Smooth muscle cell (in vitro differentiated cells): ENCODE measurements at regions not wholly inside any gene's neighbourhood (a gene's known extent, or its start where the extent isn't known, plus 50 kb on each side); places are given as distances from the start of the nearest gene placed in this dataset.

Experiments used
- DNase-seq: peaks from one replicate; lab custom pipeline; 2025; ENCODE audit not compliant: unreplicated experiment; lab: John Stamatoyannopoulos, UW
- H2AFZ ChIP-seq: fragments of 200-600 bp; sonication (generic); 2 replicates; pipeline ENCODE4 v1.6.0; 2016; ENCODE audit warnings: antibody characterized with exemption, low read depth, mild to moderate bottlenecking
- H3F3A ChIP-seq: fragments of 200-600 bp; sonication (generic); 2 replicates; pipeline ENCODE4 v1.6.0; 2017; ENCODE audit warnings: antibody characterized with exemption, low read depth
- H3K27ac ChIP-seq: fragments of 200-600 bp; sonication (generic); 2 replicates; pipeline ENCODE4 v1.5.1; 2016; ENCODE audit warnings: low read depth, mild to moderate bottlenecking
- H3K27me3 ChIP-seq: fragments of 200-600 bp; sonication (generic); 2 replicates; pipeline ENCODE4 v1.6.1; 2016; ENCODE audit warnings: low read depth, mild to moderate bottlenecking
- H3K36me3 ChIP-seq: fragments of 200-600 bp; sonication (generic); 2 replicates; pipeline ENCODE4 v1.5.1; 2016; ENCODE audit warnings: low read depth
- H3K4me1 ChIP-seq: fragments of 200-600 bp; sonication (generic); 2 replicates; pipeline ENCODE4 v1.5.1; 2016; ENCODE audit warnings: low read depth
- H3K4me2 ChIP-seq: fragments of 200-600 bp; sonication (generic); 2 replicates; pipeline ENCODE4 v1.6.0; 2016; ENCODE audit warnings: mild to moderate bottlenecking
- H3K4me3 ChIP-seq: fragments of 200-600 bp; sonication (generic); 2 replicates; pipeline ENCODE4 v1.5.1; 2016; ENCODE audit warnings: mild to moderate bottlenecking
- H3K79me2 ChIP-seq: fragments of 200-600 bp; sonication (generic); 2 replicates; pipeline ENCODE4 v1.6.0; 2016; ENCODE audit warnings: low read depth, mild to moderate bottlenecking
- H3K9ac ChIP-seq: fragments of 200-600 bp; sonication (generic); 2 replicates; pipeline ENCODE4 v1.6.0; 2016; ENCODE audit warnings: low read depth
- H3K9me3 ChIP-seq: fragments of 200-600 bp; sonication (generic); replicated peaks from 2 replicates; pipeline ENCODE4 v1.5.1; 2016; ENCODE audit warnings: low read depth
- H4K20me1 ChIP-seq: fragments of 200-600 bp; sonication (generic); 2 replicates; pipeline ENCODE4 v1.6.0; 2016; ENCODE audit warnings: low read depth
- CTCF ChIP-seq: fragments of 200-600 bp; sonication (generic); IDR thresholded peaks from 2 replicates; pipeline ENCODE4 v1.5.1; 2017; ENCODE audit warnings: borderline replicate concordance, mild to moderate bottlenecking, antibody characterized with exemption; ENCODE audit not compliant: insufficient read depth, poor library complexity, severe bottlenecking
- WGBS: methylation state at CpG from one replicate; pipeline ENCODE4 v1.1.7; 2016; ENCODE audit warnings: low lambda C conversion rate; 5-methylcytosine and 5-hydroxymethylcytosine counted together

GRCh38 chr3:74711913-74712512 is 97.6 kb upstream of the CNTN3 start:
- Histone ChIP-seq H3K27me3 (no peaks in the 10 kb centered on the region), H4K20me1 (no peaks in the 10 kb centered on the region), H3K9me3 (no peaks in the 10 kb centered on the region), H3K79me2 (no peaks in the 10 kb centered on the region), H3K9ac (no peak overlapping the region), H3K27ac (no peak overlapping the region), H3K4me1 (no peaks in the 10 kb centered on the region), H3K36me3 (no peaks in the 10 kb centered on the region), H2AFZ (no peak overlapping the region), H3K4me3 (no peak overlapping the region), H3K4me2 (no peak overlapping the region), H3F3A (no peaks in the 10 kb centered on the region)
- WGBS = 96% methylated on average over 21 of the region's 31 CpGs
- TF ChIP-seq CTCF = no peak
- no peak for DNase-seq

GRCh38 chr3:74709951-74710350 is 95.5 kb upstream of the CNTN3 start:
- Histone ChIP-seq H3K79me2 (no peaks in the 10 kb centered on the region), H3K9me3 (no peaks in the 10 kb centered on the region), H2AFZ (no peak overlapping the region), H3K4me3 (no peak overlapping the region), H3K36me3 (no peaks in the 10 kb centered on the region), H4K20me1 (no peaks in the 10 kb centered on the region), H3K27me3 (no peaks in the 10 kb centered on the region), H3K27ac (no peak overlapping the region), H3K4me1 (no peaks in the 10 kb centered on the region), H3K9ac (no peak overlapping the region), H3K4me2 (no peak overlapping the region), H3F3A (no peaks in the 10 kb centered on the region)
- WGBS = 95% methylated on average over 3 of the region's 3 CpGs
- no peak for DNase-seq
- no peak for TF ChIP-seq CTCF

- H3K4me1 ChIP-seq = no peaks in the 10 kb centered on the region
- no peak overlapping the region for H3K9ac ChIP-seq
- H3K79me2 ChIP-seq = no peaks in the 10 kb centered on the region
- no peaks in the 10 kb centered on the region for H4K20me1 ChIP-seq
- DNase-seq = no peak
- WGBS = 79% methylated on average over 4 of the region's 4 CpGs
- H3F3A ChIP-seq = no peaks in the 10 kb centered on the region
- H3K4me3 ChIP-seq = no peak overlapping the region
- H2AFZ ChIP-seq = no peak overlapping the region
- no peak overlapping the region for H3K27ac ChIP-seq
- TF ChIP-seq CTCF = no peak
- H3K4me2 ChIP-seq = no peak overlapping the region
- no peaks in the 10 kb centered on the region for H3K27me3 ChIP-seq
- H3K9me3 ChIP-seq = no peaks in the 10 kb centered on the region
- no peaks in the 10 kb centered on the region for H3K36me3 ChIP-seq
These were observed 79.4 kb upstream of the CNTN3 start for GRCh38 chr3:74693696-74694393.

DNA sequence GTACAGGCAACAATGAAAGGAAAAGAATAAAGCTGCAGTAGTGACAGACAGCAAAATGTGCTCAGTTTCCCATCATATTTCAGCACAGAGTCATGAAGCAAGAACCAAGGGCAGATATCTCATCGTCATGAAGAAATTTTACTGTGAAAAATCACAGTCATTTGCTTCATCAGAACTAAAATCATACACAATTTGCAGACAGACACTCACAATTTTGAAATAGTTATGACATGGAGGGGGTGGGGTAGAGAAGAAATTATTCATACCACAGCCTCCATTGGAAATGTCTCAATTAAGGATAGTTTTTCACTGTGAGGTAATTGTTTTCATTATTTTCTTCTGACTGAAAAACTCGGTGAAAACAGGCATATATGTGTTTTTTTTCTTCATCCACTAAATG is 78.8 kb upstream of the CNTN3 start:
- 86% methylated on average over 2 of the region's 2 CpGs for WGBS
- Histone ChIP-seq H3K4me3 (no peak overlapping the region), H2AFZ (no peak overlapping the region), H4K20me1 (no peaks in the 10 kb centered on the region), H3K9ac (no peak overlapping the region), H3K4me1 (no peaks in the 10 kb centered on the region), H3F3A (no peaks in the 10 kb centered on the region), H3K9me3 (no peaks in the 10 kb centered on the region), H3K4me2 (no peak overlapping the region), H3K36me3 (no peaks in the 10 kb centered on the region), H3K27ac (no peak overlapping the region), H3K27me3 (no peaks in the 10 kb centered on the region), H3K79me2 (no peaks in the 10 kb centered on the region)
- no peak for TF ChIP-seq CTCF
- DNase-seq = no peak
